ENCODE measurements at regions not wholly inside any gene's neighbourhood (a gene's known extent, or its start where the extent isn't known, plus 50 kb on each side); places are given as distances from the start of the nearest gene placed in this dataset.
"Not testable (repeated sequence)": the region's sequence is repeated elsewhere in the genome, so short reads cannot be mapped to it uniquely, and the experiment has no call there.

- no peak overlapping the region for H3K27ac ChIP-seq
- TF ChIP-seq, protein P1, sequence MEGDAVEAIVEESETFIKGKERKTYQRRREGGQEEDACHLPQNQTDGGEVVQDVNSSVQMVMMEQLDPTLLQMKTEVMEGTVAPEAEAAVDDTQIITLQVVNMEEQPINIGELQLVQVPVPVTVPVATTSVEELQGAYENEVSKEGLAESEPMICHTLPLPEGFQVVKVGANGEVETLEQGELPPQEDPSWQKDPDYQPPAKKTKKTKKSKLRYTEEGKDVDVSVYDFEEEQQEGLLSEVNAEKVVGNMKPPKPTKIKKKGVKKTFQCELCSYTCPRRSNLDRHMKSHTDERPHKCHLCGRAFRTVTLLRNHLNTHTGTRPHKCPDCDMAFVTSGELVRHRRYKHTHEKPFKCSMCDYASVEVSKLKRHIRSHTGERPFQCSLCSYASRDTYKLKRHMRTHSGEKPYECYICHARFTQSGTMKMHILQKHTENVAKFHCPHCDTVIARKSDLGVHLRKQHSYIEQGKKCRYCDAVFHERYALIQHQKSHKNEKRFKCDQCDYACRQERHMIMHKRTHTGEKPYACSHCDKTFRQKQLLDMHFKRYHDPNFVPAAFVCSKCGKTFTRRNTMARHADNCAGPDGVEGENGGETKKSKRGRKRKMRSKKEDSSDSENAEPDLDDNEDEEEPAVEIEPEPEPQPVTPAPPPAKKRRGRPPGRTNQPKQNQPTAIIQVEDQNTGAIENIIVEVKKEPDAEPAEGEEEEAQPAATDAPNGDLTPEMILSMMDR (IDR thresholded peaks at IDR 0.05), result no peak
- H3K4me3 ChIP-seq (ENCODE audit: low read depth in 1 of 2, low read length in 1 of 2), result no peak overlapping the region
- H3K36me3 ChIP-seq, result no peaks in the 10 kb centered on the region
- H3K9me3 ChIP-seq, result no peaks in the 10 kb centered on the region
- no peaks in the 10 kb centered on the region for H3K27me3 ChIP-seq
- H3K4me1 ChIP-seq (ENCODE audit: control insufficient read depth in 1 of 2, insufficient read depth in 1 of 2, low read depth in 1 of 2, low read length in 1 of 2), result no peaks in the 10 kb centered on the region
Observed at GRCh38 chr11:37264060-37264459, 666.0 kb upstream of the RAG2 start.

DNA sequence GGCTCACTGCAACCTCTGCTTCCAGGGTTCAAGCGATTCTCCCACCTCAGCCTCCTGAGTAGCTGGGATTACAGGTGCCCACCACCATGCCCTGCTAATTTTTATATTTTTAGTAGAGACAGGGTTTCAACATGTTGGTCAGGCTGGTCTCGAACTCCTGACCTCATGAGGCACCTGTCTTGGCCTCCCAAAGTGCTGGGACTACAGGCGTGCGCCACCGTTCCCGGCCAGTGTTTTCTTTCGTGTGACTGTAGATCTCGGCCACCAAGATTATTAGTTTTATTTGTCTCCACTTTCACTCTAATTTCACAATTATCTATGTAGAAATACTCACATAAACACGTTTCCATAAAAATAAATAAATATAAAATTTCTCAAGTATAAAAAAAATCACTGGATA is 665.4 kb upstream of the RAG2 start:
- H3K27ac ChIP-seq; H3K36me3 ChIP-seq; H3K4me1 ChIP-seq (ENCODE audit: control insufficient read depth in 1 of 2, insufficient read depth in 1 of 2, low read depth in 1 of 2, low read length in 1 of 2); H3K4me3 ChIP-seq (ENCODE audit: low read depth in 1 of 2, low read length in 1 of 2); H3K9me3 ChIP-seq; H3K27me3 ChIP-seq: not testable (repeated sequence)

DNA sequence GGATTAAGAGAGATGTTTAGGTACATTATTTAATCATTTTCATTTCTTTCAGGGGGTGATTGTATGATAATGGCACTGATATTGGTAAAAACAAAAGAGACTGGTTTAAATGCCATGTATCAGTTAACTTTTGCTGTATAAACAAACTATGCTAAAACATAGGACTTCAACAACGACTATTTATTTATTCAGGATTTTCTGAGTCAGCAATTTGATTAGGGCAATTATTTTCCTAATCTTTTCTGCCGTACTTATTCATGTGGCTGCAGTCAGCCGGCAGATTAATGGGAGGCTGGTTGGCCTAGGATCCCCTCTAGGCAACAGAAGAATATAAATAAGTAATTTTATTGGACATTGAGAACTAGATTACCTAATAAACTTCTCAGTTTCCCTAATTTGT is 661.7 kb upstream of the RAG2 start:
- no peaks in the 10 kb centered on the region for H3K9me3 ChIP-seq
- H3K27ac ChIP-seq, result no peak overlapping the region
- TF ChIP-seq, protein P1 (IDR thresholded peaks at IDR 0.05), result no peak
- no peaks in the 10 kb centered on the region for H3K36me3 ChIP-seq
- H3K27me3 ChIP-seq, result no peaks in the 10 kb centered on the region
- H3K4me1 ChIP-seq (ENCODE audit: control insufficient read depth in 1 of 2, insufficient read depth in 1 of 2, low read depth in 1 of 2, low read length in 1 of 2), result no peaks in the 10 kb centered on the region
- H3K4me3 ChIP-seq (ENCODE audit: low read depth in 1 of 2, low read length in 1 of 2), result no peak overlapping the region

GRCh38 chr11:37248145-37248544 is 650.1 kb upstream of the RAG2 start:
- Histone ChIP-seq H3K27ac (no peak overlapping the region), H3K27me3 (no peaks in the 10 kb centered on the region), H3K36me3 (no peaks in the 10 kb centered on the region), H3K4me1 (ENCODE audit: control insufficient read depth in 1 of 2, insufficient read depth in 1 of 2, low read depth in 1 of 2, low read length in 1 of 2) (no peaks in the 10 kb centered on the region), H3K9me3 (no peaks in the 10 kb centered on the region), H3K4me3 (ENCODE audit: low read depth in 1 of 2, low read length in 1 of 2) (no peak overlapping the region)
- TF ChIP-seq, protein P1 (IDR thresholded peaks at IDR 0.05), result no peak

- H3K27ac ChIP-seq; H3K9me3 ChIP-seq; H3K4me1 ChIP-seq (ENCODE audit: control insufficient read depth in 1 of 2, insufficient read depth in 1 of 2, low read depth in 1 of 2, low read length in 1 of 2); H3K36me3 ChIP-seq; H3K27me3 ChIP-seq; H3K4me3 ChIP-seq (ENCODE audit: low read depth in 1 of 2, low read length in 1 of 2): not testable (repeated sequence)
Observed at GRCh38 chr11:37246092-37246491, 648.1 kb upstream of the RAG2 start.

DNA sequence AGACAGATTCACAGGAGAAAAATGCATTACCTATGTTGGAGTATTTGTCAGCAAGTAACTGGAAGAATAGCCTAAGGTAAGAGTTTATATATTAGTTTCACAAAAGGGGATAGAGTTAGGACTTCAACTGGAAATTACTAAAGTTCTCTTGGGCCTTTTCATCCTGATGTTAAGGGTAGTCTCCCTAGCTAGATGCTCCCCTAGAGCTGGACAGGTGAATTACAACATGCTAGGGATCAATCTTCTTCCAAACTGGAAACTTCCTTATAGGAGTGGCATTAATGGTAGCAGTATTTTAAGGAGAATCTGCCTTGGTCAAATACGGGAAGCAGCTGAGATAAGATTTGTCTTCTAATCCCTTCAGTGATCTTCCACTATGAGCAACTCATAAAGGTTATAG is 632.8 kb upstream of the RAG2 start:
- Histone ChIP-seq H3K27ac (no peak overlapping the region), H3K36me3 (no peaks in the 10 kb centered on the region), H3K9me3 (no peaks in the 10 kb centered on the region), H3K27me3 (no peaks in the 10 kb centered on the region), H3K4me1 (ENCODE audit: control insufficient read depth in 1 of 2, insufficient read depth in 1 of 2, low read depth in 1 of 2, low read length in 1 of 2) (no peaks in the 10 kb centered on the region), H3K4me3 (ENCODE audit: low read depth in 1 of 2, low read length in 1 of 2) (no peak overlapping the region)
- TF ChIP-seq, protein P1 (IDR thresholded peaks at IDR 0.05), result no peak

- Histone ChIP-seq H3K27me3 (no peaks in the 10 kb centered on the region), H3K27ac (no peak overlapping the region), H3K9me3 (no peaks in the 10 kb centered on the region), H3K4me1 (ENCODE audit: control insufficient read depth in 1 of 2, insufficient read depth in 1 of 2, low read depth in 1 of 2, low read length in 1 of 2) (no peaks in the 10 kb centered on the region), H3K4me3 (ENCODE audit: low read depth in 1 of 2, low read length in 1 of 2) (no peak overlapping the region), H3K36me3 (no peaks in the 10 kb centered on the region)
- TF ChIP-seq, protein P1 (IDR thresholded peaks at IDR 0.05), result no peak
Observed at GRCh38 chr11:37223962-37224361, 625.9 kb upstream of the RAG2 start.

All from neutrophil (primary cell).